ENCODE measurements at regions not wholly inside any gene's neighbourhood (a gene's known extent, or its start where the extent isn't known, plus 50 kb on each side); places are given as distances from the start of the nearest gene placed in this dataset.

DNA sequence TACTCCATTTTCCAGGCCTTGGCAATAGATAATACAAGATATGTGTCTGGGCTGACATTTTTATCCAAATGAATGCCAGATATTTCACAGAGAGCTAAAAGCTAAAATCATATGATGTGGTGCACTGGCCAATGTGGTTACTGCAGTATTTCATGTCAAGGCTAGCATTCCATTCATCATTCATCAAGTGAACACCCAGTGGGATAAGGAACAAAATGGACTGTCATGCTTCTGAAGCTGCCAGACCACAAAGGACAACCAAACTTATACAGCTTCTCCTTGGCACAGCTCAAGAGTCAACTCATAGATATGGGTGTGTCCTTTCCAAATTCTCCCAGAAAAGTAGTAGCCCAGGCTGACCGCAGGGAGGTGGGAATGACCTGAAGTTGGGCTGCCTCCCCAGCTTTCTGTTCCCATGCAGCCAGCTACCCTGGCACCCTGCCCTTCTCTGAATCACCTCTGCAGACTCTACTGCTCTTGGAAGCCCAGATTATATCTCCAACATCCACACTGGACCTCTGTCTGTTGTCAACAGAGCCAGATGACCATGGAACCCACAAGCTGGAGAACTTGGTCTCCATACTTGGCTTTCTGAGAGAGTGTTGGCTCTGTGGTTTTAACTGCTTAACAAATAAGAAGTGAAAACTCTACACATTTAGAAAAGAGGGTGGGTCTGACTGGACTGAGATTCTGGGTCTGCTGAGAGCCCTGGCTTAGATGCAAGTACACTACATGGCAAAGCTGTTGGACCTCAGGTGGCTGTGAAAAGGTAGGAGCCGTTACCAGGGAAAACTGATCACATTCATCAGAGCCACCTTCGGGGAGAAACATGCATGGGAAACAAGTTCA is 122.8 kb downstream of the ALDH8A1 start:
- TF ChIP-seq EZH2 (IDR thresholded peaks at IDR 0.05) (no peak), EZH2phosphoT487 (IDR thresholded peaks at IDR 0.05) (no peak)
- TF ChIP-seq, protein P1, sequence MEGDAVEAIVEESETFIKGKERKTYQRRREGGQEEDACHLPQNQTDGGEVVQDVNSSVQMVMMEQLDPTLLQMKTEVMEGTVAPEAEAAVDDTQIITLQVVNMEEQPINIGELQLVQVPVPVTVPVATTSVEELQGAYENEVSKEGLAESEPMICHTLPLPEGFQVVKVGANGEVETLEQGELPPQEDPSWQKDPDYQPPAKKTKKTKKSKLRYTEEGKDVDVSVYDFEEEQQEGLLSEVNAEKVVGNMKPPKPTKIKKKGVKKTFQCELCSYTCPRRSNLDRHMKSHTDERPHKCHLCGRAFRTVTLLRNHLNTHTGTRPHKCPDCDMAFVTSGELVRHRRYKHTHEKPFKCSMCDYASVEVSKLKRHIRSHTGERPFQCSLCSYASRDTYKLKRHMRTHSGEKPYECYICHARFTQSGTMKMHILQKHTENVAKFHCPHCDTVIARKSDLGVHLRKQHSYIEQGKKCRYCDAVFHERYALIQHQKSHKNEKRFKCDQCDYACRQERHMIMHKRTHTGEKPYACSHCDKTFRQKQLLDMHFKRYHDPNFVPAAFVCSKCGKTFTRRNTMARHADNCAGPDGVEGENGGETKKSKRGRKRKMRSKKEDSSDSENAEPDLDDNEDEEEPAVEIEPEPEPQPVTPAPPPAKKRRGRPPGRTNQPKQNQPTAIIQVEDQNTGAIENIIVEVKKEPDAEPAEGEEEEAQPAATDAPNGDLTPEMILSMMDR (IDR thresholded peaks at IDR 0.05) = no peak

Measured in neural progenitor cell (in vitro differentiated cells).